H9 (cell line): ENCODE measurements at regions not wholly inside any gene's neighbourhood (a gene's known extent, or its start where the extent isn't known, plus 50 kb on each side); places are given as distances from the start of the nearest gene placed in this dataset.

Source experiments
- DNase-seq: peaks from one replicate; pipeline ENCODE4 v3.0.0-alpha.2; 2017
- H2AFZ ChIP-seq: one replicate; pipeline ENCODE4 v1.6.1; 2013; ENCODE audit warnings: mild to moderate bottlenecking, low read length, control low read depth, moderate library complexity
- H2AK5ac ChIP-seq: 2 replicates; pipeline ENCODE4 v1.6.1; 2013; ENCODE audit warnings: low read length, control low read depth, mixed read lengths; ENCODE audit not compliant: insufficient read length
- H2BK120ac ChIP-seq: one replicate; pipeline ENCODE4 v1.6.1; 2013; ENCODE audit warnings: low read depth, mild to moderate bottlenecking, low read length, control low read depth, inconsistent platforms; ENCODE audit not compliant: poor library complexity, severe bottlenecking
- H2BK12ac ChIP-seq: 2 replicates; pipeline ENCODE4 v1.6.1; 2013; ENCODE audit warnings: low read length, control low read depth, mixed read lengths, low read depth; ENCODE audit not compliant: insufficient read length
- H2BK15ac ChIP-seq: 2 replicates; pipeline ENCODE4 v1.6.1; 2013; ENCODE audit warnings: low read depth, low read length, control low read depth
- H2BK20ac ChIP-seq: one replicate; pipeline ENCODE4 v1.6.1; 2013; ENCODE audit warnings: low read depth, mild to moderate bottlenecking, low read length, control low read depth, inconsistent platforms; ENCODE audit not compliant: poor library complexity, severe bottlenecking
- H2BK5ac ChIP-seq: 2 replicates; pipeline ENCODE4 v1.6.1; 2013; ENCODE audit warnings: low read length, control low read depth, mixed read lengths; ENCODE audit not compliant: insufficient read length
- H3K14ac ChIP-seq: 2 replicates; pipeline ENCODE4 v1.6.1; 2013; ENCODE audit warnings: low read length, control low read depth; ENCODE audit not compliant: insufficient read depth
- H3K18ac ChIP-seq: 2 replicates; pipeline ENCODE4 v1.6.1; 2013; ENCODE audit warnings: low read depth, mild to moderate bottlenecking, mixed read lengths, low read length, control low read depth; ENCODE audit not compliant: insufficient read length
- H3K23ac ChIP-seq: 2 replicates; pipeline ENCODE4 v1.6.1; 2013; ENCODE audit warnings: low read length, control low read depth, mixed read lengths, low read depth; ENCODE audit not compliant: insufficient read length
- H3K23me2 ChIP-seq: 2 replicates; pipeline ENCODE4 v1.6.1; 2013; ENCODE audit warnings: low read depth, mild to moderate bottlenecking, mixed read lengths, low read length, control low read depth; ENCODE audit not compliant: insufficient read length, poor library complexity, severe bottlenecking
- H3K27ac ChIP-seq: 2 replicates; pipeline ENCODE4 v1.5.1; 2013; ENCODE audit warnings: low read length, control low read depth, mixed read lengths, low read depth; ENCODE audit not compliant: insufficient read length
- H3K27me3 ChIP-seq: 2 replicates; pipeline ENCODE4 v1.6.1; 2013; ENCODE audit warnings: low read length, control low read depth, inconsistent platforms; ENCODE audit not compliant: insufficient read depth
- H3K4ac ChIP-seq: 2 replicates; pipeline ENCODE4 v1.6.1; 2013; ENCODE audit warnings: low read depth, mild to moderate bottlenecking, control low read depth, inconsistent platforms, low read length, moderate library complexity
- H3K4me1 ChIP-seq: 2 replicates; pipeline ENCODE4 v1.6.1; 2013; ENCODE audit warnings: low read length, control low read depth, inconsistent platforms; ENCODE audit not compliant: insufficient read depth
- H3K4me2 ChIP-seq: 2 replicates; pipeline ENCODE4 v1.6.1; 2013; ENCODE audit warnings: low read length, control low read depth, mixed read lengths; ENCODE audit not compliant: insufficient read length, insufficient read depth
- H3K56ac ChIP-seq: 2 replicates; pipeline ENCODE4 v1.6.1; 2013; ENCODE audit warnings: low read depth, mild to moderate bottlenecking, mixed read lengths, low read length, control low read depth; ENCODE audit not compliant: insufficient read length
- H3K79me1 ChIP-seq: 2 replicates; pipeline ENCODE4 v1.6.1; 2013; ENCODE audit warnings: low read depth, mild to moderate bottlenecking, moderate library complexity, low read length, control low read depth, inconsistent platforms; ENCODE audit not compliant: insufficient read depth, poor library complexity, severe bottlenecking
- H3K79me2 ChIP-seq: 2 replicates; pipeline ENCODE4 v1.6.1; 2013; ENCODE audit warnings: low read length, control low read depth, inconsistent platforms; ENCODE audit not compliant: insufficient read depth
- H3K9ac ChIP-seq: 2 replicates; pipeline ENCODE4 v1.6.1; 2013; ENCODE audit warnings: low read length, control low read depth, mixed read lengths; ENCODE audit not compliant: insufficient read length; ENCODE audit errors: extremely low read depth
- H3K9me3 ChIP-seq: one replicate; pipeline ENCODE4 v1.6.1; 2013; ENCODE audit warnings: low read depth, low read length, inconsistent platforms; ENCODE audit not compliant: control insufficient read depth
- H3T11ph ChIP-seq: one replicate; pipeline ENCODE4 v1.6.1; 2013; ENCODE audit warnings: mild to moderate bottlenecking, low read length, control low read depth, inconsistent platforms
- H4K20me1 ChIP-seq: one replicate; pipeline ENCODE4 v1.6.1; 2013; ENCODE audit not compliant: control insufficient read depth, insufficient read length, insufficient read depth
- H4K5ac ChIP-seq: 2 replicates; pipeline ENCODE4 v1.6.1; 2013; ENCODE audit warnings: low read depth, mild to moderate bottlenecking, mixed read lengths, low read length, control low read depth; ENCODE audit not compliant: insufficient read length
- H4K8ac ChIP-seq: replicated peaks from 2 replicates; pipeline ENCODE4 v1.6.1; 2013; ENCODE audit warnings: low read length, control low read depth, mixed read lengths, low read depth; ENCODE audit not compliant: insufficient read length
- H4K91ac ChIP-seq: 2 replicates; pipeline ENCODE4 v1.6.1; 2013; ENCODE audit warnings: low read depth, mild to moderate bottlenecking, moderate library complexity, mixed read lengths, low read length, control low read depth; ENCODE audit not compliant: insufficient read length
- H3K27ac Mint-ChIP-seq, 3 experiments: 2 replicates in 2 of 3; 3 replicates in 1 of 3; pipeline ENCODE4 v1.8.0; 2020 to 2021; ENCODE audit warnings: mixed read lengths in 3 of 3, mild to moderate bottlenecking in 1 of 3, moderate library complexity in 1 of 3
- H3K27me3 Mint-ChIP-seq: 2 replicates; pipeline ENCODE4 v1.8.0; 2021; ENCODE audit warnings: low read depth, mild to moderate bottlenecking, moderate library complexity, mixed read lengths
- H3K36me3 Mint-ChIP-seq, 3 experiments: 2 replicates in 2 of 3; 3 replicates in 1 of 3; pipeline ENCODE4 v1.8.0; 2020 to 2021; ENCODE audit warnings: low read depth in 3 of 3, mixed read lengths in 3 of 3; ENCODE audit not compliant: insufficient read depth in 1 of 3
- H3K4me1 Mint-ChIP-seq, 2 experiments: 2 replicates each; pipeline ENCODE4 v1.8.0; 2020; ENCODE audit warnings: mixed read lengths in 2 of 2
- H3K4me3 Mint-ChIP-seq, 2 experiments: 2 replicates in 1 of 2; 3 replicates in 1 of 2; pipeline ENCODE4 v1.8.0; 2020 to 2021; ENCODE audit warnings: mild to moderate bottlenecking in 2 of 2, mixed read lengths in 2 of 2, moderate library complexity in 1 of 2
- H3K9me3 Mint-ChIP-seq, 2 experiments: 2 replicates in 1 of 2; 3 replicates in 1 of 2; pipeline ENCODE4 v1.8.0; 2020; ENCODE audit warnings: mild to moderate bottlenecking in 2 of 2, mixed read lengths in 2 of 2, moderate library complexity in 1 of 2
- CTCF ChIP-seq: fragments of 200-600 bp; sonication (generic); conservative IDR thresholded peaks from 3 replicates; pipeline ENCODE4 v1.8.0; 2021; ENCODE audit warnings: antibody characterized with exemption, mild to moderate bottlenecking
- WGBS: extraction: QIAGEN DNeasy Blood & Tissue Kit; methylation state at CpG from one replicate; pipeline ENCODE4 v1.1.7; 2013; ENCODE audit warnings: missing lambda C conversion rate, low lambda C conversion rate, mixed read lengths; ENCODE audit not compliant: insufficient read length; ENCODE audit errors: extremely low coverage; 5-methylcytosine and 5-hydroxymethylcytosine counted together

GRCh38 chr4:25484243-25484721 is 107.2 kb downstream of the ANAPC4 start:
- no CpG with 5 or more reads among the region's 3 CpGs for WGBS
- Histone ChIP-seq H3K14ac (no peak overlapping the region), H3K56ac (no peak overlapping the region), H4K5ac (no peak overlapping the region), H2BK12ac (no peak overlapping the region), H3T11ph (no peak overlapping the region), H2BK5ac (no peak overlapping the region), H2BK15ac (no peak overlapping the region), H3K23me2 (no peaks in the 10 kb centered on the region), H3K4me1 (peaks cover 13% of the 10 kb centered on the region), H2BK120ac (no peak overlapping the region), H2AFZ (no peak overlapping the region), H3K9ac (no peak overlapping the region), H3K4me2 (no peak overlapping the region), H3K79me2 (no peaks in the 10 kb centered on the region), H3K9me3 (no peaks in the 10 kb centered on the region), H3K79me1 (no peaks in the 10 kb centered on the region), H3K4ac (no peak overlapping the region), H4K20me1 (no peaks in the 10 kb centered on the region), H4K91ac (no peak overlapping the region), H4K8ac (no peak overlapping the region), H3K27me3 (peaks cover 2% of the 10 kb centered on the region; the same call in 1 of the 2 replicates), H2AK5ac (no peak overlapping the region), H3K23ac (no peak overlapping the region), H2BK20ac (no peak overlapping the region), H3K27ac (no peak overlapping the region), H3K18ac (no peak overlapping the region)
- peaks cover 17 to 22% of the 10 kb centered on the region in 2 experiments for H3K9me3 Mint-ChIP-seq
- no peak overlapping the region for H3K27ac Mint-ChIP-seq
- H3K27me3 Mint-ChIP-seq: peaks cover 50% of the 10 kb centered on the region
- no peak for DNase-seq
- no peak overlapping the region for H3K4me3 Mint-ChIP-seq
- H3K4me1 Mint-ChIP-seq: peaks cover 51 to 60% of the 10 kb centered on the region in 2 experiments
- peaks cover 9 to 14% (median 9%) of the 10 kb centered on the region in 3 experiments; a peak in 6 of 7 replicates for H3K36me3 Mint-ChIP-seq
- no peak for TF ChIP-seq CTCF
